Right lobe of liver (tissue), 6 donors: ENCODE measurements at regions not wholly inside any gene's neighbourhood (a gene's known extent, or its start where the extent isn't known, plus 50 kb on each side); places are given as distances from the start of the nearest gene placed in this dataset.
"Not testable (repeated sequence)": the region's sequence is repeated elsewhere in the genome, so short reads cannot be mapped to it uniquely, and the experiment has no call there.

ENCODE experiments used
- ATAC-seq, 4 donors: fragments of 200-7000 bp; cut with Tn5 transposase; one replicate each; pipeline ENCODE4 v1.9.1; 2020; ENCODE audit warnings: mild to moderate bottlenecking in 4 of 4, moderate library complexity in 4 of 4
- DNase-seq, 3 donors: peaks; one replicate each; pipeline ENCODE4 v3.0.0-alpha.2; 2020
- H3K27ac ChIP-seq, 3 donors: fragments of 200-600 bp; one replicate each; pipeline ENCODE4 v1.8.0; 2022
- H3K27me3 ChIP-seq, 2 donors: fragments of 200-600 bp; one replicate each; pipeline ENCODE4 v1.8.0; 2022
- H3K36me3 ChIP-seq, 4 donors: fragments of 200-600 bp; sonication (generic) in 1 of 4; one replicate each; pipeline versions ENCODE4 v1.5.1 to v1.8.0; 2017 to 2022; ENCODE audit warnings: control low read depth in 1 of 4
- H3K4me1 ChIP-seq, 4 donors: fragments of 200-600 bp; sonication (generic) in 1 of 4; one replicate each; pipeline versions ENCODE4 v1.5.1 to v1.8.0; 2017 to 2022; ENCODE audit warnings: control low read depth in 1 of 4
- H3K4me3 ChIP-seq, 3 donors: fragments of 200-600 bp; one replicate each; pipeline ENCODE4 v1.8.0; 2022
- H3K9me3 ChIP-seq, 4 donors: fragments of 200-600 bp; sonication (generic) in 1 of 4; one replicate each; pipeline versions ENCODE4 v1.5.1 to v1.8.0; 2017 to 2022; ENCODE audit warnings: control low read depth in 1 of 4
- CTCF ChIP-seq, 4 donors: fragments of 200-600 bp in 3 of 4; fragments of 450-650 bp in 1 of 4; IDR thresholded peaks; one replicate each; pipeline versions ENCODE4 v1.5.1 to v1.8.0; 2016 to 2022; ENCODE audit warnings: antibody characterized with exemption in 4 of 4, mild to moderate bottlenecking in 2 of 4
- POLR2A ChIP-seq: fragments of 450-650 bp; IDR thresholded peaks from one replicate; pipeline ENCODE4 v1.6.1; 2017; ENCODE audit warnings: antibody characterized with exemption, mild to moderate bottlenecking
- WGBS: methylation state at CpG from one replicate; pipeline ENCODE4 v1.1.6; 2018; ENCODE audit warnings: low coverage, low lambda C conversion rate; ENCODE audit not compliant: insufficient coverage; ENCODE audit errors: missing lambda C conversion rate; 5-methylcytosine and 5-hydroxymethylcytosine counted together
- intact Hi-C, 2 donors: fragments of 100-400 bp; cut with DNase I; formaldehyde crosslinking; loops; one replicate each; pipeline versions ENCODE4 v1.11.2 to v1.14.1; 2022
- donor health status: DM: no; HTN: yes; CAD: no.
- donor health status: DM: no; HTN: no; CAD: no.
- donor health status: DM: no; HTN: no; CAD: no.
- donor health status: DM: no; HTN: yes; CAD: no.
- donor health status: DM: no; HTN: yes; CAD: no.

GRCh38 chr6:71088166-71088565 is 131.3 kb upstream of the B3GAT2 start:
- no peaks in the 10 kb centered on the region for H3K9me3 ChIP-seq
- TF ChIP-seq CTCF (IDR thresholded peaks at IDR 0.05) (no peak), POLR2A (no peak)
- H3K27me3 ChIP-seq: no peaks in the 10 kb centered on the region
- H3K36me3 ChIP-seq: no peaks in the 10 kb centered on the region
- WGBS: 58% methylated on average over 3 of the region's 3 CpGs
- no peak overlapping the region for H3K4me3 ChIP-seq
- DNase-seq (no peak), ATAC-seq (no peak)
- intact Hi-C loops: no loop called here
- no peak overlapping the region for H3K27ac ChIP-seq
- no peaks in the 10 kb centered on the region for H3K4me1 ChIP-seq

- Histone ChIP-seq H3K4me1 (no peaks in the 10 kb centered on the region), H3K4me3 (no peak overlapping the region), H3K27ac (no peak overlapping the region), H3K9me3 (no peaks in the 10 kb centered on the region), H3K36me3 (no peaks in the 10 kb centered on the region), H3K27me3 (no peaks in the 10 kb centered on the region)
- ATAC-seq (no peak), DNase-seq (no peak)
- WGBS: 47% methylated on average over 4 of the region's 4 CpGs
- intact Hi-C loops: no loop called here
- no peak for TF ChIP-seq CTCF (IDR thresholded peaks at IDR 0.05)
- TF ChIP-seq POLR2A: no peak
Measured at GRCh38 chr6:71090217-71090616, 133.4 kb upstream of the B3GAT2 start.

GRCh38 chr6:71091167-71091566 is 134.3 kb upstream of the B3GAT2 start:
- TF ChIP-seq POLR2A (no peak), CTCF (IDR thresholded peaks at IDR 0.05) (no peak)
- no peak overlapping the region for H3K4me3 ChIP-seq
- no peaks in the 10 kb centered on the region for H3K27me3 ChIP-seq
- no peaks in the 10 kb centered on the region for H3K36me3 ChIP-seq
- ATAC-seq: no peak
- 49% methylated on average over 5 of the region's 5 CpGs for WGBS
- no peak for DNase-seq
- no peaks in the 10 kb centered on the region for H3K9me3 ChIP-seq
- intact Hi-C loops: no loop called here
- no peak overlapping the region for H3K27ac ChIP-seq
- no peaks in the 10 kb centered on the region for H3K4me1 ChIP-seq

GRCh38 chr6:71091956-71092355 is 135.1 kb upstream of the B3GAT2 start:
- no peak overlapping the region for H3K4me3 ChIP-seq
- ATAC-seq: no peak
- no peaks in the 10 kb centered on the region for H3K4me1 ChIP-seq
- H3K9me3 ChIP-seq: no peaks in the 10 kb centered on the region
- DNase-seq: no peak
- H3K27me3 ChIP-seq: no peaks in the 10 kb centered on the region
- no peaks in the 10 kb centered on the region for H3K36me3 ChIP-seq
- H3K27ac ChIP-seq: no peak overlapping the region
- intact Hi-C loops: no loop called here
- WGBS: 57% methylated on average over 1 of the region's 1 CpG
- no peak for TF ChIP-seq POLR2A
- TF ChIP-seq CTCF (IDR thresholded peaks at IDR 0.05): no peak

GRCh38 chr6:71097264-71097663 is 140.4 kb upstream of the B3GAT2 start:
- H3K27ac ChIP-seq, intact Hi-C loops, H3K36me3 ChIP-seq, H3K4me1 ChIP-seq, ATAC-seq, H3K9me3 ChIP-seq, DNase-seq, H3K27me3 ChIP-seq, H3K4me3 ChIP-seq: not testable (repeated sequence)
- 35% methylated on average over 2 of the region's 2 CpGs for WGBS
